ENCODE measurements at regions not wholly inside any gene's neighbourhood (a gene's known extent, or its start where the extent isn't known, plus 50 kb on each side); places are given as distances from the start of the nearest gene placed in this dataset.

- no peak overlapping the region for H2AFZ ChIP-seq (ENCODE audit: low read length)
These were observed 151.1 kb upstream of the LHCGR start for GRCh38 chr2:48906633-48907032.

More at GRCh38 chr2:48906633-48907032, 151.1 kb upstream of the LHCGR start:
- H2AK5ac ChIP-seq (ENCODE audit: insufficient read length, low read length), result no peak overlapping the region
- H3K79me1 ChIP-seq (ENCODE audit: insufficient read depth, low read depth, low read length, poor library complexity, severe bottlenecking), result no peaks in the 10 kb centered on the region
- Mint-ChIP-seq H3K27me3 (ENCODE audit: low read depth) (no peaks in the 10 kb centered on the region; the same call in none of the 2 replicates), H3K4me1 (peaks cover 0 to 5% of the 10 kb centered on the region in 2 experiments; a peak in 2 of 4 replicates), H3K9me3 (peaks cover 0 to 1% of the 10 kb centered on the region in 2 experiments; a peak in 1 of 5 replicates), H3K36me3 (ENCODE audit: insufficient read depth in 1 of 3, low read depth in 3 of 3) (no peaks in the 10 kb centered on the region), H3K27ac (no peak overlapping the region), H3K4me3 (no peak overlapping the region)
- H2BK15ac ChIP-seq (ENCODE audit: low read depth, low read length), result no peak overlapping the region
- H4K5ac ChIP-seq (ENCODE audit: insufficient read length, low read depth, low read length), result no peak overlapping the region
- H2BK120ac ChIP-seq (ENCODE audit: low read depth, low read length, poor library complexity, severe bottlenecking), result no peak overlapping the region
- no peak for DNase-seq
- H3K56ac ChIP-seq (ENCODE audit: insufficient read length, low read depth, low read length), result no peak overlapping the region
- no peaks in the 10 kb centered on the region for H4K20me1 ChIP-seq (ENCODE audit: control insufficient read depth, insufficient read depth, insufficient read length)
- H3K18ac ChIP-seq (ENCODE audit: insufficient read length, low read depth, low read length), result no peak overlapping the region
- H3T11ph ChIP-seq (ENCODE audit: low read length), result no peak overlapping the region
- H3K14ac ChIP-seq (ENCODE audit: insufficient read depth, low read length), result no peak overlapping the region
- no peaks in the 10 kb centered on the region for H3K4me1 ChIP-seq (ENCODE audit: insufficient read depth, low read length)
- H2BK20ac ChIP-seq (ENCODE audit: low read depth, low read length, poor library complexity, severe bottlenecking), result no peak overlapping the region
- no peaks in the 10 kb centered on the region for H3K9me3 ChIP-seq (ENCODE audit: control insufficient read depth, low read depth, low read length)
- no peak overlapping the region for H3K23ac ChIP-seq (ENCODE audit: insufficient read length, low read depth, low read length)
- WGBS (ENCODE audit: extremely low coverage, insufficient read length, low lambda C conversion rate), result no CpG with 5 or more reads among the region's 3 CpGs
- H3K23me2 ChIP-seq (ENCODE audit: insufficient read length, low read depth, low read length, poor library complexity, severe bottlenecking), result no peaks in the 10 kb centered on the region
- H2BK12ac ChIP-seq (ENCODE audit: insufficient read length, low read depth, low read length), result no peak overlapping the region
- no peak overlapping the region for H3K9ac ChIP-seq (ENCODE audit: extremely low read depth, insufficient read length, low read length)
- no peak overlapping the region for H4K91ac ChIP-seq (ENCODE audit: insufficient read length, low read depth, low read length)
- no peak overlapping the region for H3K4me2 ChIP-seq (ENCODE audit: insufficient read depth, insufficient read length, low read length)
- no peaks in the 10 kb centered on the region for H3K27me3 ChIP-seq (ENCODE audit: insufficient read depth, low read length)
- H2BK5ac ChIP-seq (ENCODE audit: insufficient read length, low read length), result no peak overlapping the region
- TF ChIP-seq, protein P1, sequence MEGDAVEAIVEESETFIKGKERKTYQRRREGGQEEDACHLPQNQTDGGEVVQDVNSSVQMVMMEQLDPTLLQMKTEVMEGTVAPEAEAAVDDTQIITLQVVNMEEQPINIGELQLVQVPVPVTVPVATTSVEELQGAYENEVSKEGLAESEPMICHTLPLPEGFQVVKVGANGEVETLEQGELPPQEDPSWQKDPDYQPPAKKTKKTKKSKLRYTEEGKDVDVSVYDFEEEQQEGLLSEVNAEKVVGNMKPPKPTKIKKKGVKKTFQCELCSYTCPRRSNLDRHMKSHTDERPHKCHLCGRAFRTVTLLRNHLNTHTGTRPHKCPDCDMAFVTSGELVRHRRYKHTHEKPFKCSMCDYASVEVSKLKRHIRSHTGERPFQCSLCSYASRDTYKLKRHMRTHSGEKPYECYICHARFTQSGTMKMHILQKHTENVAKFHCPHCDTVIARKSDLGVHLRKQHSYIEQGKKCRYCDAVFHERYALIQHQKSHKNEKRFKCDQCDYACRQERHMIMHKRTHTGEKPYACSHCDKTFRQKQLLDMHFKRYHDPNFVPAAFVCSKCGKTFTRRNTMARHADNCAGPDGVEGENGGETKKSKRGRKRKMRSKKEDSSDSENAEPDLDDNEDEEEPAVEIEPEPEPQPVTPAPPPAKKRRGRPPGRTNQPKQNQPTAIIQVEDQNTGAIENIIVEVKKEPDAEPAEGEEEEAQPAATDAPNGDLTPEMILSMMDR (conservative IDR thresholded peaks at IDR 0.05), result no peak
- H4K8ac ChIP-seq (replicated peaks; ENCODE audit: insufficient read length, low read depth, low read length), result no peak overlapping the region
- H3K27ac ChIP-seq (ENCODE audit: insufficient read length, low read depth, low read length), result no peak overlapping the region
- H3K79me2 ChIP-seq (ENCODE audit: insufficient read depth, low read length), result no peaks in the 10 kb centered on the region
- no peak overlapping the region for H3K4ac ChIP-seq (ENCODE audit: low read depth, low read length)
